GM20431 (cell line): ENCODE measurements at regions not wholly inside any gene's neighbourhood (a gene's known extent, or its start where the extent isn't known, plus 50 kb on each side); places are given as distances from the start of the nearest gene placed in this dataset.

Experiments
- in situ Hi-C: fragments of 300-500 bp; cut with MseI, MboI; formaldehyde crosslinking; loops from one replicate; pipeline ENCODE4 v1.15.0; 2020; ENCODE audit warnings: low sequenced_read_pairs; ENCODE audit not compliant: unreplicated experiment

GRCh38 chr17:68750208-68750562, 149.0 kb upstream of the FAM20A start:
- in situ Hi-C loops = no loop called here

- in situ Hi-C loops = no loop called here
Observed at GRCh38 chr17:68749349-68750207, 148.4 kb upstream of the FAM20A start.

- in situ Hi-C loops = no loop called here
Observed at GRCh38 chr17:68748381-68748780, 147.2 kb upstream of the FAM20A start.

- in situ Hi-C loops = no loop called here
Observed at GRCh38 chr17:68740555-68741447, 139.6 kb upstream of the FAM20A start.

- in situ Hi-C loops = no loop called here
Observed at GRCh38 chr17:68737761-68738443, 136.7 kb upstream of the FAM20A start.

- in situ Hi-C loops = no loop called here
Observed at GRCh38 chr17:68734931-68735330, 133.8 kb upstream of the FAM20A start.

GRCh38 chr17:68734187-68734900, 133.2 kb upstream of the FAM20A start:
- in situ Hi-C loops = no loop called here

- in situ Hi-C loops = no loop called here
Observed at GRCh38 chr17:68733241-68734176, 132.3 kb upstream of the FAM20A start.

GRCh38 chr17:68732301-68732749, 131.2 kb upstream of the FAM20A start:
- in situ Hi-C loops = no loop called here

- in situ Hi-C loops = no loop called here
Observed at GRCh38 chr17:68731465-68731864, 130.3 kb upstream of the FAM20A start.

- in situ Hi-C loops = no loop called here
Observed at GRCh38 chr17:68719431-68719830, 118.3 kb upstream of the FAM20A start.

- in situ Hi-C loops = no loop called here
Observed at GRCh38 chr17:68718926-68719325, 117.8 kb upstream of the FAM20A start.

- in situ Hi-C loops = no loop called here
Observed at GRCh38 chr17:68718465-68718864, 117.3 kb upstream of the FAM20A start.

GRCh38 chr17:68714676-68715075, 113.5 kb upstream of the FAM20A start:
- in situ Hi-C loops = no loop called here

- in situ Hi-C loops = no loop called here
Observed at GRCh38 chr17:68711858-68712257, 110.7 kb upstream of the FAM20A start.

GRCh38 chr17:68710976-68711375, 109.8 kb upstream of the FAM20A start:
- in situ Hi-C loops = no loop called here

GRCh38 chr17:68710035-68710780, 109.0 kb upstream of the FAM20A start:
- in situ Hi-C loops = no loop called here

GRCh38 chr17:68709461-68709860, 108.3 kb upstream of the FAM20A start:
- in situ Hi-C loops = no loop called here
